ENCODE measurements at regions not wholly inside any gene's neighbourhood (a gene's known extent, or its start where the extent isn't known, plus 50 kb on each side); places are given as distances from the start of the nearest gene placed in this dataset.

- no peak for DNase-seq (ENCODE audit: low spot score)
Measured at GRCh38 chr13:38606699-38607535, 80.0 kb upstream of the FREM2 start.

GRCh38 chr13:38617936-38618335 is 68.9 kb upstream of the FREM2 start:
- DNase-seq (ENCODE audit: low spot score) = no peak

- DNase-seq (ENCODE audit: low spot score) = no peak
Measured at GRCh38 chr13:38618336-38618735, 68.5 kb upstream of the FREM2 start.

- DNase-seq (ENCODE audit: low spot score) = no peak
Measured at GRCh38 chr13:38618881-38619280, 68.0 kb upstream of the FREM2 start.

- DNase-seq (ENCODE audit: low spot score) = no peak
Measured at GRCh38 chr13:38620876-38621275, 66.0 kb upstream of the FREM2 start.

GRCh38 chr13:38624822-38625221 is 62.1 kb upstream of the FREM2 start:
- DNase-seq (ENCODE audit: low spot score) = no peak

GRCh38 chr13:38628554-38628953 is 58.3 kb upstream of the FREM2 start:
- DNase-seq (ENCODE audit: low spot score) = no peak

- DNase-seq (ENCODE audit: low spot score) = no peak
Measured at GRCh38 chr13:38630780-38631179, 56.1 kb upstream of the FREM2 start.

GRCh38 chr13:38635030-38635429 is 51.8 kb upstream of the FREM2 start:
- DNase-seq (ENCODE audit: low spot score) = no peak

GRCh38 chr13:38636073-38636472 is 50.8 kb upstream of the FREM2 start:
- no peak for DNase-seq (ENCODE audit: low spot score)

- DNase-seq (ENCODE audit: low spot score) = no peak
Measured at GRCh38 chr13:38636761-38637160, 50.1 kb upstream of the FREM2 start.

Data from AG08395 (cell line).